ENCODE measurements at regions not wholly inside any gene's neighbourhood (a gene's known extent, or its start where the extent isn't known, plus 50 kb on each side); places are given as distances from the start of the nearest gene placed in this dataset.

- no peak for TF ChIP-seq HIVEP1 (CRISPR knock-in tag; IDR thresholded peaks at IDR 0.05)
- TF ChIP-seq POLR2AphosphoS2 (IDR thresholded peaks at IDR 0.05; ENCODE audit: low read length): no peak
- TF ChIP-seq TEAD2 (tag; IDR thresholded peaks at IDR 0.05): 0 out of 2 replicates have a peak, but pooled peaks have one; percentile 16
- TF ChIP-seq MCM2 (IDR thresholded peaks at IDR 0.05; ENCODE audit: low read depth): no peak
- TF ChIP-seq HDAC2 (IDR thresholded peaks at IDR 0.05): peak; percentile 57; the same call in 1 of the 2 replicates
- no peak for TF ChIP-seq TCF15 (CRISPR knock-in tag; IDR thresholded peaks at IDR 0.05)
- peak in 1 of 2 experiments; percentile 35; a peak in 1 of 4 replicates for TF ChIP-seq RCOR1 (IDR thresholded peaks at IDR 0.05; ENCODE audit: borderline replicate concordance in 1 of 2, low read depth in 2 of 2, low read length in 2 of 2)
- TF ChIP-seq RBM25 (IDR thresholded peaks at IDR 0.05; ENCODE audit: low read depth, low read length, severe bottlenecking): peak; percentile 66
- TF ChIP-seq NR0B1 (IDR thresholded peaks at IDR 0.05; ENCODE audit: partially characterized antibody): no peak
- TF ChIP-seq PKNOX1 (IDR thresholded peaks at IDR 0.05): no peak
- TF ChIP-seq ATF2 (CRISPR knock-in tag; IDR thresholded peaks at IDR 0.05): no peak
- peak; percentile 47 to 68; a peak in 3 of 4 replicates for TF ChIP-seq KDM1A (IDR thresholded peaks at IDR 0.05)
- TF ChIP-seq MAX (CRISPR knock-in tag; IDR thresholded peaks at IDR 0.05): no peak
These were observed 77.0 kb upstream of the PTPN1 start (continued) for GRCh38 chr20:50433001-50433761.

All from K562 (cell line).